HG02885 (cell line): ENCODE measurements at regions not wholly inside any gene's neighbourhood (a gene's known extent, or its start where the extent isn't known, plus 50 kb on each side); places are given as distances from the start of the nearest gene placed in this dataset.

Experiments used
- ATAC-seq: cut with Tn5 transposase; IDR thresholded peaks from one replicate; pipeline ENCODE4 v1.9.1; 2021; ENCODE audit warnings: mild to moderate bottlenecking; ENCODE audit not compliant: unreplicated experiment, poor library complexity

- ATAC-seq: no peak
Observed at GRCh38 chr15:39369768-39370167, 211.1 kb upstream of the THBS1 start.

GRCh38 chr15:39376371-39376909, 204.4 kb upstream of the THBS1 start:
- no peak for ATAC-seq

- ATAC-seq: peak; percentile 85
Observed at GRCh38 chr15:39381517-39381916, 199.4 kb upstream of the THBS1 start.

GRCh38 chr15:39388118-39388517, 192.8 kb upstream of the THBS1 start:
- no peak for ATAC-seq

- ATAC-seq: no peak
Observed at GRCh38 chr15:39391230-39391629, 189.6 kb upstream of the THBS1 start.

GRCh38 chr15:39392469-39393047, 188.3 kb upstream of the THBS1 start:
- ATAC-seq: no peak

- ATAC-seq: no peak
Observed at GRCh38 chr15:39393575-39394335, 187.1 kb upstream of the THBS1 start.

- ATAC-seq: no peak
Observed at GRCh38 chr15:39394496-39394895, 186.4 kb upstream of the THBS1 start.

- no peak for ATAC-seq
Observed at GRCh38 chr15:39396979-39397615, 183.8 kb upstream of the THBS1 start.

GRCh38 chr15:39397883-39398282, 183.0 kb upstream of the THBS1 start:
- no peak for ATAC-seq

GRCh38 chr15:39399600-39399999, 181.3 kb upstream of the THBS1 start:
- no peak for ATAC-seq

GRCh38 chr15:39400002-39400401, 180.9 kb upstream of the THBS1 start:
- no peak for ATAC-seq

- no peak for ATAC-seq
Observed at GRCh38 chr15:39400821-39401550, 179.9 kb upstream of the THBS1 start.

- no peak for ATAC-seq
Observed at GRCh38 chr15:39403640-39404117, 177.2 kb upstream of the THBS1 start.

- ATAC-seq: no peak
Observed at GRCh38 chr15:39404767-39405181, 176.1 kb upstream of the THBS1 start.

GRCh38 chr15:39406485-39406884, 174.4 kb upstream of the THBS1 start:
- ATAC-seq: peak; percentile 88

- ATAC-seq: no peak
Observed at GRCh38 chr15:39407116-39407515, 173.8 kb upstream of the THBS1 start.

GRCh38 chr15:39409876-39410530, 170.9 kb upstream of the THBS1 start:
- ATAC-seq: no peak

GRCh38 chr15:39411102-39411989, 169.5 kb upstream of the THBS1 start:
- peak; percentile 97 for ATAC-seq
